Stimulated activated effector memory CD8-positive, alpha-beta T cell treated with anti-CD3 and anti-CD28 coated beads, Interleukin-12 subunit alpha, Interleukin-12 subunit beta, amount 100 ng/mL, for 72 hours (primary cell): ENCODE measurements at regions not wholly inside any gene's neighbourhood (a gene's known extent, or its start where the extent isn't known, plus 50 kb on each side); places are given as distances from the start of the nearest gene placed in this dataset.

Experiments
- ATAC-seq: fragments of 150-1000 bp; cut with Tn5 transposase; 2 replicates; pipeline ENCODE4 v1.10.0; 2021
- DNase-seq, 2 donors: peaks; one replicate each; pipeline ENCODE4 v3.0.0; 2021 to 2022; ENCODE audit warnings: low spot score in 2 of 2
- H3K27ac Mint-ChIP-seq: one replicate; pipeline ENCODE4 v1.8.0; 2022; ENCODE audit warnings: mild to moderate bottlenecking, mixed read lengths
- H3K36me3 Mint-ChIP-seq: one replicate; pipeline ENCODE4 v1.8.0; 2022; ENCODE audit warnings: mild to moderate bottlenecking, mixed read lengths
- H3K4me1 Mint-ChIP-seq: one replicate; pipeline ENCODE4 v1.8.0; 2022; ENCODE audit warnings: mixed read lengths
- H3K4me3 Mint-ChIP-seq: one replicate; pipeline ENCODE4 v1.8.0; 2022; ENCODE audit warnings: mild to moderate bottlenecking, mixed read lengths
- H3K9me3 Mint-ChIP-seq: one replicate; pipeline ENCODE4 v1.8.0; 2022; ENCODE audit warnings: mixed read lengths

DNA sequence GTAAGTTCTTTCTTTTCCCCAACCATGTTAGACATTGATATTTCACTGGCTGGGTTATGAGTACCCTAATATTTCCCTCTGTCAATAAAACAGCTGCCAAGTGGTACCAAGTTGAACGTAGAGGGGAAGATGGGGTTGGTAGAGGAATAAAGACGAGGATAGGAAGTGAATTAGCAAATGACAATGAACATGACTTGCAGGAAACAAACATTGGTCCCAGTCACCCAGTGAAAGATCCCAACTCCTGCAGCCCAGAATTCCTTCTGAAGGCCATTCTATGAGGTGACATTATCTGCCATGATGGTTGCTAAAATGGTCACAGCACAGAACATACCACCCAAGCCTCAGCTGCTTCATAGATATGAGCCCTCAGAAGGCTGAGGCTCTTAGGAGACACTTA lies 159.0 kb upstream of the CTNNB1 start:
- Mint-ChIP-seq H3K9me3 (no peaks in the 10 kb centered on the region), H3K36me3 (no peaks in the 10 kb centered on the region), H3K27ac (no peak overlapping the region), H3K4me1 (no peaks in the 10 kb centered on the region), H3K4me3 (no peak overlapping the region)
- ATAC-seq (no peak), DNase-seq (peak in 1 of 2 donors; percentile 10)

DNA sequence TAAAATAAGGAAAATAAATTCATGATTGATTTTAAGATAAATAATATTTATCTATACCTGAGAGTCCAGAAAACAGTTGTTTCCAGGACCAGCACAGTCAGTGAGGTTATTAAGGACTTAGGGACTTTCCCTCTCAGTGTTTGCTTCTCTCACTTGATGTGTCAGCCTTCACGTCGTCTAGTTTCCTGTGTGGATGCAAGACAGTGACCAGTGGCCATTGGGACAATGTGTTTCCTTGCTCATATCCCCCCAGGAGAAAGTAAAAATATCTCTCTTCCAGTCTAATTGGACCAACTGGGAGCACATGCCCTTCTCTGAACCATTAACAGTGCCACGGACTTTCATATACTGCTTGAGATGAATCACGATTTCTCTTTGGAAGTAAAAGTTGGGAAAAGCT lies 157.8 kb upstream of the CTNNB1 start:
- Mint-ChIP-seq H3K36me3 (no peaks in the 10 kb centered on the region), H3K4me3 (no peak overlapping the region), H3K9me3 (no peaks in the 10 kb centered on the region), H3K27ac (no peak overlapping the region), H3K4me1 (no peaks in the 10 kb centered on the region)
- ATAC-seq: no peak
- DNase-seq: no peak

DNA sequence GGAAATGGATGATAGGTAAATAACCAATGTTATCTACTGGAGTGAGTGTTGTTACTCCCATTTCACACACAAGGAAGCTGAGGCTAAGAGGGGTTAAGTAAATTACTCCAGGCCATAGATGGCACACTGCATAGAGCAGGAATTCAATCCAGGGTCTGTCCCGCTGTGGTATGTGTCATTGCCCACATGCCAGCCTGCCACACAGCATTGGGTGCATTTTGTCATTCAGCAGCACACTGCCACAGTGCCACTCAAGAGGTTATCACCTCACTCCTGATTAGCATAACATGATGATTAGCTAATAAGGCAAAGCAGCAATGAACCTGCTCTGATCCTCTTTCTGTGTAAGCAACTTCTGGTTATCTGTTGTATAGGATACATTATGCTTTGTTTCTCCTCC lies 157.4 kb upstream of the CTNNB1 start:
- DNase-seq (peak in 1 of 2 donors; percentile 2), ATAC-seq (no peak)
- Mint-ChIP-seq H3K27ac (no peak overlapping the region), H3K36me3 (no peaks in the 10 kb centered on the region), H3K9me3 (no peaks in the 10 kb centered on the region), H3K4me1 (no peaks in the 10 kb centered on the region), H3K4me3 (no peak overlapping the region)

DNA sequence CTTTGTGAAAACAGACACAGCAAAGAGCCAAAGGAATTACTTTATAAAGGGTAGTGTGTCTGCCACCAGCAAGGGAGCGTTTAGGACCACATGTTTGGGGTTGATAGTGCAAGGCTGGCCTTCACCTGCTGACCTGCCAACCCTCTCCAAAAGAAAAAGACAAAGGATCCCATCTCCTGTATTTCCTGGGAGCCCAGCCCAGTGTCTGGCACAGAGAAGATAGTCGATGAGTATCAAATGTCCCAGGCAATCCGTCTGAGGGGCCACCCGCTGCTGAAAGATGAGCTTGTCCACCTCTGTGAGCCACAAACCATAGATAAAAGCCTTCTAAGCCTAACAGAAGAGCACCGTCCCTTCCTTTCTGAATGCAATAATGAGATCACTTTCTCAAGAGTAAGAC lies 154.8 kb upstream of the CTNNB1 start:
- no peak overlapping the region for H3K4me3 Mint-ChIP-seq
- ATAC-seq (no peak), DNase-seq (peak in 1 of 2 donors; percentile 3)
- no peaks in the 10 kb centered on the region for H3K4me1 Mint-ChIP-seq
- no peaks in the 10 kb centered on the region for H3K36me3 Mint-ChIP-seq
- no peak overlapping the region for H3K27ac Mint-ChIP-seq
- H3K9me3 Mint-ChIP-seq: no peaks in the 10 kb centered on the region

DNA sequence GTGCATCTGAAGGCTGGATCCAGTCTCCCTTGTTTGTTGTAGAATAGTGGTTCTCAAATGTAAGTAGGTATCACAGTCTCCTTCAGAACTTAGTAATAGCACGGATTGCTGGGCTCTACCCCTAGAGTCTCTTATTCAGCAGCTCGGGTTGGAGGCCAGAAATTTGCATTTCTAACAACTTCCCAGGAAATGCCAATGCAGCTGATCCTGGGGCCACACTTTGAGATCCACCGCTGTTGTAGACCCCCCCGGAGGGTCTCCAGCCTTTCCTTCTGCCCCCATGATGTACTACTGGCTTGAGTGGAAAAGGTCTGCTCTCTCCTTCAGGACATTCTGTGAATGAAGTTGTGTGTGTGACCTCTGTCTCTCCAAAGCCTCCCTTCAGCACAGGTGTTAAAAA lies 153.8 kb upstream of the CTNNB1 start:
- Mint-ChIP-seq H3K27ac (no peak overlapping the region), H3K9me3 (no peaks in the 10 kb centered on the region), H3K4me1 (no peaks in the 10 kb centered on the region), H3K36me3 (no peaks in the 10 kb centered on the region), H3K4me3 (no peak overlapping the region)
- ATAC-seq (no peak), DNase-seq (no peak)

DNA sequence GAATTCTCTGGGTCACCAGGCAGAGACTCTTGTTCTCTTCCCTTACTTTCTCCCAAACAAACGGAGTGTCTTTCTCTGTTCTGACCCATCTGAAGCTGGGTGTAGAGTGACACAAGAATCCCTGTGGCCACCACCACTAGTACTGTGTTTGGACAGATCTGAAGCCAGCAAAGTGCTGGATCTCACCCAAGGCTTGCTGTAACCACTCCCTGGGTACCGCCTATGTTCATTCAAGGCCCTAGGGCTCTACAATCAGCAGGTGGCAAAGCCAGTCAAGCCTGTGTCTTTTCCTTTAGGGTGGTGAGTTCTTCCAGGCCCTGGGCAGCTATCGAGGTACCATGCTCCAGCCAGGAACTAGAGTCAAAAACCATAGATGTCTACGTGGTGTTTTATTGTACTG lies 149.2 kb upstream of the CTNNB1 start:
- no peak overlapping the region for H3K4me3 Mint-ChIP-seq
- ATAC-seq: no peak
- H3K9me3 Mint-ChIP-seq: no peaks in the 10 kb centered on the region
- DNase-seq: no peak
- H3K36me3 Mint-ChIP-seq: no peaks in the 10 kb centered on the region
- H3K27ac Mint-ChIP-seq: no peak overlapping the region
- no peaks in the 10 kb centered on the region for H3K4me1 Mint-ChIP-seq

DNA sequence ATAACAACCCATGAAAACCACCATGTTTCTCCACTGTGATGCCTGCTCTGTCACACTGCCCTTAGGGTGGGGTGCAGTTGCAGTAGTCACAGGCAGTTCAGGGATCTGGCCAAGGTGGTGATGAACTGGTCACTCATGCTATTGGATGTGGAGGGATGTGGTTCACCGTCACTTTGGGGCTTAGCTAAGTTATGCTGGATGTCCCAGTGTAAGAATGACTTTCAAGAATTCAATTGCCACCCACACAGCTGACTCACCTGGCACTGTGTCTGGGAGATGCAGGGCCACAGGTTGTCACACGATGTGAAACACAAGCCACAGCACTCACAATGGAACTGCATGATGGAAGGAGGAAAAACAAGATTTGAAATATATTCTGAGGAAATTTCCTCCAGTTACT lies 146.1 kb upstream of the CTNNB1 start:
- Mint-ChIP-seq H3K27ac (no peak overlapping the region), H3K4me1 (no peaks in the 10 kb centered on the region), H3K9me3 (no peaks in the 10 kb centered on the region), H3K36me3 (no peaks in the 10 kb centered on the region), H3K4me3 (no peak overlapping the region)
- ATAC-seq (peak; percentile 83), DNase-seq (no peak)

DNA sequence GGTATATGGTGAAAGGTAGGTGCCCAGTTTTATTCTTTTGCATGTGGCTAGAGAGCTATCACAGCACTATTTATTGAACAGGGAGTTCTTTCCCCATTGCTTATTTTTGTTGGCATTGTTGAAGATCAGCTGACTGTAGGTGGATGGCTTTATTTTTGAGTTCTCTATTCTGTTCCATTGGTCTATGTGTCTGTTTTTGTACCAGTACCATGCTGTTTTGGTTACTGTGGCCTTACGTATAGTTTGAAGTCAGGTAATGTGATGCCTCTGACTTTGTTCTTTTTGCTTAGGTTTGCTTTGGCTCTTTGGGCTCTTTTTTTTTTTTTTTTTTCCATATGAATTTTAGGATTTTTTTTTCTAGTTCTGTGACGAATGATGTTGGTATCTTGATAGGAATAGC lies 139.2 kb upstream of the CTNNB1 start:
- H3K9me3 Mint-ChIP-seq: no peaks in the 10 kb centered on the region
- H3K4me3 Mint-ChIP-seq: no peak overlapping the region
- no peak for DNase-seq
- H3K36me3 Mint-ChIP-seq: no peaks in the 10 kb centered on the region
- ATAC-seq: no peak
- no peaks in the 10 kb centered on the region for H3K4me1 Mint-ChIP-seq
- no peak overlapping the region for H3K27ac Mint-ChIP-seq

DNA sequence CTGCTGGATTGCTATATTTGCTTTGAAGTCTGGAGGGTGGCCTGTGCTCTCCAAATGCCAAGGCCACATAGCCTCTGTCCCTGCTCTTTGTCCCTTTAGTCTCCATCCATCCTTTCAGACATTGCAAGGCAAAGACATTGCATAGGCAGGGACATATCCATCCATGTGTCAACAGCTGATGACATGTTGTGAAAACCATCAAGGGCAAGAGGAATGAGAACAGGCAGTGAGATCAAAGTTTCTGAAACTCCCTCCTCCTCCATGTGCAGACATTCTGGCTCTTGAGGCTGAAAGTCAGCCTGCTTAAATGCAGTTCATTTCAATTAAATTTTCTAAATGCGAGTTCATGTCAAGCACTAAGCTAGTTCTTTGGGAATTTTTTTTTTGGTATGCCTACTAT lies 135.2 kb upstream of the CTNNB1 start:
- H3K9me3 Mint-ChIP-seq: no peaks in the 10 kb centered on the region
- DNase-seq (no peak), ATAC-seq (no peak)
- no peak overlapping the region for H3K27ac Mint-ChIP-seq
- no peaks in the 10 kb centered on the region for H3K36me3 Mint-ChIP-seq
- H3K4me3 Mint-ChIP-seq: no peak overlapping the region
- H3K4me1 Mint-ChIP-seq: no peaks in the 10 kb centered on the region

DNA sequence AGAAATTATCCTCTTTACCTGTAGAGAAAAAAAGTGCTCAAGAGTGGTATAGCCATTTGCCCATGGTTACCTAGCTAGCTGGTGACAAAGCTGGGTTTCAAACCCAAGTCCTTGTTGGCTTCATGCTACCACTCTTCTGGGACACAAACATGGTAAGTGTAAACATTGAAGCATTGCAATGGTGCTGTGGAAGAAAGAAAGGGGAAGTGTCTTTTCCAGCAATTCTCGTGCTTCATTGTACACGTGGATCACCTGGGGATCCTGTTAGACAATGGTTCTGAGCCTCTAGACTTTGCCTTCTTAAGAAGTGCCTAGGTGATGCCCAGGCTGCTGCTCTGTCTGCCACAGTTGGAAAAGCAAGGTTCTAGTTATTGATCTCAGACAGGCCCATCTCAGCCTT lies 134.8 kb upstream of the CTNNB1 start:
- no peaks in the 10 kb centered on the region for H3K9me3 Mint-ChIP-seq
- H3K36me3 Mint-ChIP-seq: no peaks in the 10 kb centered on the region
- no peak overlapping the region for H3K27ac Mint-ChIP-seq
- H3K4me3 Mint-ChIP-seq: no peak overlapping the region
- no peak for ATAC-seq
- DNase-seq: no peak
- H3K4me1 Mint-ChIP-seq: no peaks in the 10 kb centered on the region

DNA sequence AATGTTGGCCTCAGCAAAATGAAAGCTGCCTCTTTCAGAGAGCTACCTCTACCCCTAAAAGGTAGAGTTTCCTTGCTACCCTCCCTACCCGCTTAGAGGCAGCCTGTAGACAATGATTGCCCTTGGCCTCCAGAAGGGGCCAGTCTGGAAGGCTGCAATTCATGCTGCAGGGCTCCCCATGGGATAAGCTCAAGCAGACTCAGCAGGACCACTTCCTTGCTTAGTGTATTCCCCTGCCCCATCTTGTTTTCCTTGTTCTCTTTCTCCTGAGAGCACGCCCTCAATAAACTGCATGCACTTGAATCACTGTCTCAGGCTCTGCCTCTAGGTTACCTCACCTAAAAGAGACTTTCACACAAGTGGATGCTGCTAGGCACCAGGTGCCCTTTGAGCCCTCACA lies 134.0 kb upstream of the CTNNB1 start:
- DNase-seq: no peak
- no peak overlapping the region for H3K4me3 Mint-ChIP-seq
- no peaks in the 10 kb centered on the region for H3K36me3 Mint-ChIP-seq
- no peak overlapping the region for H3K27ac Mint-ChIP-seq
- H3K4me1 Mint-ChIP-seq: no peaks in the 10 kb centered on the region
- ATAC-seq: no peak
- no peaks in the 10 kb centered on the region for H3K9me3 Mint-ChIP-seq

DNA sequence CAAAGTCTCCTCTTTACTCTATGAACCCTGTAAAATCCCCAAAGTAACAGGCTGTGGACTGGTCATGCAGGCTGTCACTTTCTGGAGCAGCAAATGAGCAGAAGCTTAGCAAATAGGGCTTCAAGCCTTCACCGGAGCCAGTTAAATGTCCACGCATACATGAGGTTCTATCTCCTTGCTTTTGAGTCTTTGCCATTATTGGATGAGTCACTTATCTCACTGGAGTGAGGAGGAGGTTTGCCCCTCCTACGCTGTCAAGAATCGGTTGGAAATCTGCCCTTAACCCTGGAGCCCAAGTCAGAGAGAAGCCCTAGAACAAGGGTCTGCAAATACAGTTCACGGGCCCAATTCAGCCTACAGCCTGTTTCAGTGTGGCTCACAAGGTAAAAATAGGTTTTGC lies 126.1 kb upstream of the CTNNB1 start:
- ATAC-seq (no peak), DNase-seq (no peak)
- H3K4me1 Mint-ChIP-seq: no peaks in the 10 kb centered on the region
- no peaks in the 10 kb centered on the region for H3K9me3 Mint-ChIP-seq
- no peak overlapping the region for H3K27ac Mint-ChIP-seq
- no peak overlapping the region for H3K4me3 Mint-ChIP-seq
- H3K36me3 Mint-ChIP-seq: no peaks in the 10 kb centered on the region

DNA sequence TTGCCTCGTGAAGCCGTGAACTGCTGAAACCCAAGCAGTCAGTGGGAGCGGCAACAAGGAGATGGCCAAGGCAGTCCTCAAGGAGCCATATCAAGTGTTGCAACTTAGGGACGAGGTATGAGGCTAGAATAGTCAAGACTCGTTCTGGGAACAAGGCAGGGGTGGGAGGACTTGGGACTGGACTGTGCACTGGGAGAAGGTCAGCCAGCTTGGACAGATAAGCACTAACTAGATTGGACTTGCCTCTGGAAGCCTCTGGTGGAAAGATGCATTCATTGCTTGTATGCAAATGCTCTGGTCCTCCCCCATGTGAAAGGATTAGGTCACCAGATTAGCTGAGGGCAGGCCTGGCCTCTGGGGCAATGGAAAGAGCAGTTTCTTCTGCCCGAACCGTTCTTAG lies 123.3 kb upstream of the CTNNB1 start:
- H3K27ac Mint-ChIP-seq: no peak overlapping the region
- no peaks in the 10 kb centered on the region for H3K9me3 Mint-ChIP-seq
- no peaks in the 10 kb centered on the region for H3K4me1 Mint-ChIP-seq
- DNase-seq (no peak), ATAC-seq (no peak)
- no peak overlapping the region for H3K4me3 Mint-ChIP-seq
- H3K36me3 Mint-ChIP-seq: no peaks in the 10 kb centered on the region

DNA sequence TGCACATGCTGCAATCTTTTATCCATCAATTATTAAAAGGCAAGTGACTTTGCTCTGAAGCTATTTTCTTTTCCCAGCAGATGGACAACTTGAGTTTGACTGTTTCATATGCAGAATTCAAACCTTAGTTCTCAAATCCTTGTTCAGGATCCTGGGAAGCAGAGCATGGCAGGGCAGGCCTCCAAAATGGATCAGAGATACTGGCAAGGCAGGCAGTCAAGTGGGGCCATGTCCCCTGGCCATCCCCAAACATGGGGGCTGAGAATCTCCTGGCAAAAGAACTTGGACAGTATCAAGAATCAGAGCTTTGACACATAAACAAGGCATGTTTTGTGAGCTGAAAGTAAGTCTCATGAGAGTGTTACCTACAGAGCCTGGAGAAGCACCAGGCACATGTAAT lies 122.9 kb upstream of the CTNNB1 start:
- Mint-ChIP-seq H3K9me3 (no peaks in the 10 kb centered on the region), H3K4me1 (no peaks in the 10 kb centered on the region), H3K36me3 (no peaks in the 10 kb centered on the region), H3K27ac (no peak overlapping the region), H3K4me3 (no peak overlapping the region)
- no peak for DNase-seq
- ATAC-seq: no peak

DNA sequence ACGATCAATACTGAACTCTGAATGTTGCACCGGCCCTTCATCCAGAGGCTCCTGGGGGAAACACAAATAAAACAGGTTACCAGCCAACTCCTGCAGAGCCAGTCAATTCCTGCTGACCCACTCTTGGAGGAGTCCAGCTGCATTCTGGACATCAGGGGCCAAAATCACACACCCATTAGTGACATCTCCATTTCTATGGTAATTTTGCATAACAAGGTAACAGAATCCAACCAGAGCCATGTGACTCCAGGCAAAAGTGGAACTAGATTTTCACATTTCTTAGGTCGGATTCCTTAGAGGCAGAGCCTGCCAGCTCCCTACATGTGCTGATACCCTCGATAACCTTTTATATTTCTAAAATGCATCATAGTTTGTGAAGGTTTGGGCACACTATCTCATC lies 119.2 kb upstream of the CTNNB1 start:
- Mint-ChIP-seq H3K9me3 (no peaks in the 10 kb centered on the region), H3K27ac (no peak overlapping the region), H3K4me1 (no peaks in the 10 kb centered on the region), H3K36me3 (no peaks in the 10 kb centered on the region), H3K4me3 (no peak overlapping the region)
- no peak for ATAC-seq
- no peak for DNase-seq

DNA sequence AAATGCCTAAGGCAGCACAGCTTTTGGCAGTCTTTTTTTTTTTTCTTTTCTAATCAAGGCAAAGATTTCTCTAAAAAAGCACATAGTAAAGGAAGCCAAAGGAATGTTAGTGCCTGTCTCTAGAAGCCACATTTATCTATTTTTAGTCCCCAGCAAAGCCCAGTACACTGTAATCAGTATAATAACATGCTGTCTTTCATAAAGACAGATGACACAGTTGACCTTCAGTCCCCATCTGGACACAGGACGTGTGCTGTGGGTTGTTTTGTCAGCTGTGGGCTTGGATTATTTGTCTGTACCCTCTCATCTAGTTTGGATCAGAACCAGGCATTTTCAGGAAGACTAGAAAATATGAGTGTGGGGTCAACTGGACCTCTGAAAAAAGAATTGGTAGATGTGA lies 110.4 kb upstream of the CTNNB1 start:
- H3K27ac Mint-ChIP-seq: no peak overlapping the region

DNA sequence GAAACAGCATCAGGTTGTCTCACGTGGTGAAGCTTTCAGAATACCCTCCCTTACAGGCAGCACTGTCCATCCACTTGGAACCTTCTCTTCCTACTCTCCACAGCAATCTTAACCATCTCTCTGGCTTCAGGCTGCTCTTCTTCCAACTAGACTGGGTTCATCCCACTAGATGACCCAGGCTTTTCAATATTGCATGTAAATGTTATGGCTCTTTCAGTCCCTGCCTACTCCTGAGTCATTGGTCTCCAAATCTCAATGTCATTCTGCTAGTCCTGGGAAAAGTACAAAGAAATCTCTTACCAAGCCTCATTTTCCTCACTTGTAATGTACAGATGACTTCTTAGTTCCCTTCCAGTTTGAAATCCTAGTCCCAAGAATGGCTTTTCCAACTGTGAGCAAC lies 109.7 kb upstream of the CTNNB1 start:
- ATAC-seq (no peak), DNase-seq (no peak)
- H3K27ac Mint-ChIP-seq: no peak overlapping the region
- H3K9me3 Mint-ChIP-seq: no peaks in the 10 kb centered on the region
- H3K4me1 Mint-ChIP-seq: no peaks in the 10 kb centered on the region
- H3K36me3 Mint-ChIP-seq: no peaks in the 10 kb centered on the region
- no peak overlapping the region for H3K4me3 Mint-ChIP-seq

More for the DNA sequence above, 110.4 kb upstream of the CTNNB1 start:
- no peaks in the 10 kb centered on the region for H3K4me1 Mint-ChIP-seq
- no peaks in the 10 kb centered on the region for H3K36me3 Mint-ChIP-seq
- H3K9me3 Mint-ChIP-seq: no peaks in the 10 kb centered on the region
- H3K4me3 Mint-ChIP-seq: no peak overlapping the region
- no peak for ATAC-seq
- DNase-seq: no peak
